T-helper 1 cell (primary cell): ENCODE measurements at regions not wholly inside any gene's neighbourhood (a gene's known extent, or its start where the extent isn't known, plus 50 kb on each side); places are given as distances from the start of the nearest gene placed in this dataset.
"Not testable (repeated sequence)": the region's sequence is repeated elsewhere in the genome, so short reads cannot be mapped to it uniquely, and the experiment has no call there.

Source experiments
- DNase-seq, 5 donors: peaks; one replicate each; pipeline ENCODE4 v3.0.0-alpha.2; 2012 to 2020

- DNase-seq: no peak
These were observed 148.1 kb downstream of the ABHD5 start for GRCh38 chr3:43838877-43839276.

- no peak for DNase-seq
These were observed 152.6 kb downstream of the ABHD5 start for GRCh38 chr3:43843386-43843785.

- DNase-seq: no peak
These were observed 154.0 kb downstream of the ABHD5 start for GRCh38 chr3:43844757-43845156.

- not testable (repeated sequence) for DNase-seq
These were observed 154.8 kb downstream of the ABHD5 start for GRCh38 chr3:43845553-43845952.

- no peak for DNase-seq
These were observed 161.3 kb downstream of the ABHD5 start for GRCh38 chr3:43852066-43852465.

GRCh38 chr3:43854283-43854682, 163.5 kb downstream of the ABHD5 start:
- DNase-seq: no peak

GRCh38 chr3:43854916-43855315, 164.2 kb downstream of the ABHD5 start:
- no peak for DNase-seq

GRCh38 chr3:43855674-43856299, 165.0 kb downstream of the ABHD5 start:
- peak in 2 of 5 donors; percentile 2 to 27 for DNase-seq

- no peak for DNase-seq
These were observed 165.6 kb downstream of the ABHD5 start for GRCh38 chr3:43856351-43856750.

- DNase-seq: no peak
These were observed 166.0 kb downstream of the ABHD5 start for GRCh38 chr3:43856761-43857160.

GRCh38 chr3:43857361-43858293, 166.9 kb downstream of the ABHD5 start:
- DNase-seq: no peak

- no peak for DNase-seq
These were observed 167.6 kb downstream of the ABHD5 start for GRCh38 chr3:43858294-43858701.

- DNase-seq: no peak
These were observed 169.0 kb downstream of the ABHD5 start for GRCh38 chr3:43859766-43860165.

GRCh38 chr3:43861635-43862034, 170.9 kb downstream of the ABHD5 start:
- no peak for DNase-seq

- no peak for DNase-seq
These were observed 171.7 kb downstream of the ABHD5 start for GRCh38 chr3:43862470-43862869.

- no peak for DNase-seq
These were observed 172.5 kb downstream of the ABHD5 start for GRCh38 chr3:43862992-43863805.

GRCh38 chr3:43863966-43864933, 173.5 kb downstream of the ABHD5 start:
- DNase-seq: no peak

GRCh38 chr3:43865351-43865750, 174.6 kb downstream of the ABHD5 start:
- DNase-seq: no peak

GRCh38 chr3:43865887-43866528, 175.3 kb downstream of the ABHD5 start:
- no peak for DNase-seq

GRCh38 chr3:43866529-43867353, 176.0 kb downstream of the ABHD5 start:
- DNase-seq: no peak
